H9 (cell line): ENCODE measurements at regions not wholly inside any gene's neighbourhood (a gene's known extent, or its start where the extent isn't known, plus 50 kb on each side); places are given as distances from the start of the nearest gene placed in this dataset.

Source experiments
- DNase-seq: peaks from one replicate; pipeline ENCODE4 v3.0.0-alpha.2; 2017
- H2AFZ ChIP-seq: one replicate; pipeline ENCODE4 v1.6.1; 2013; ENCODE audit warnings: mild to moderate bottlenecking, low read length, control low read depth, moderate library complexity
- H2AK5ac ChIP-seq: 2 replicates; pipeline ENCODE4 v1.6.1; 2013; ENCODE audit warnings: low read length, control low read depth, mixed read lengths; ENCODE audit not compliant: insufficient read length
- H2BK120ac ChIP-seq: one replicate; pipeline ENCODE4 v1.6.1; 2013; ENCODE audit warnings: low read depth, mild to moderate bottlenecking, low read length, control low read depth, inconsistent platforms; ENCODE audit not compliant: poor library complexity, severe bottlenecking
- H2BK12ac ChIP-seq: 2 replicates; pipeline ENCODE4 v1.6.1; 2013; ENCODE audit warnings: low read length, control low read depth, mixed read lengths, low read depth; ENCODE audit not compliant: insufficient read length
- H2BK15ac ChIP-seq: 2 replicates; pipeline ENCODE4 v1.6.1; 2013; ENCODE audit warnings: low read depth, low read length, control low read depth
- H2BK20ac ChIP-seq: one replicate; pipeline ENCODE4 v1.6.1; 2013; ENCODE audit warnings: low read depth, mild to moderate bottlenecking, low read length, control low read depth, inconsistent platforms; ENCODE audit not compliant: poor library complexity, severe bottlenecking
- H2BK5ac ChIP-seq: 2 replicates; pipeline ENCODE4 v1.6.1; 2013; ENCODE audit warnings: low read length, control low read depth, mixed read lengths; ENCODE audit not compliant: insufficient read length
- H3K14ac ChIP-seq: 2 replicates; pipeline ENCODE4 v1.6.1; 2013; ENCODE audit warnings: low read length, control low read depth; ENCODE audit not compliant: insufficient read depth
- H3K18ac ChIP-seq: 2 replicates; pipeline ENCODE4 v1.6.1; 2013; ENCODE audit warnings: low read depth, mild to moderate bottlenecking, mixed read lengths, low read length, control low read depth; ENCODE audit not compliant: insufficient read length
- H3K23ac ChIP-seq: 2 replicates; pipeline ENCODE4 v1.6.1; 2013; ENCODE audit warnings: low read length, control low read depth, mixed read lengths, low read depth; ENCODE audit not compliant: insufficient read length
- H3K23me2 ChIP-seq: 2 replicates; pipeline ENCODE4 v1.6.1; 2013; ENCODE audit warnings: low read depth, mild to moderate bottlenecking, mixed read lengths, low read length, control low read depth; ENCODE audit not compliant: insufficient read length, poor library complexity, severe bottlenecking
- H3K27ac ChIP-seq: 2 replicates; pipeline ENCODE4 v1.5.1; 2013; ENCODE audit warnings: low read length, control low read depth, mixed read lengths, low read depth; ENCODE audit not compliant: insufficient read length
- H3K27me3 ChIP-seq: 2 replicates; pipeline ENCODE4 v1.6.1; 2013; ENCODE audit warnings: low read length, control low read depth, inconsistent platforms; ENCODE audit not compliant: insufficient read depth
- H3K4ac ChIP-seq: 2 replicates; pipeline ENCODE4 v1.6.1; 2013; ENCODE audit warnings: low read depth, mild to moderate bottlenecking, control low read depth, inconsistent platforms, low read length, moderate library complexity
- H3K4me1 ChIP-seq: 2 replicates; pipeline ENCODE4 v1.6.1; 2013; ENCODE audit warnings: low read length, control low read depth, inconsistent platforms; ENCODE audit not compliant: insufficient read depth
- H3K4me2 ChIP-seq: 2 replicates; pipeline ENCODE4 v1.6.1; 2013; ENCODE audit warnings: low read length, control low read depth, mixed read lengths; ENCODE audit not compliant: insufficient read length, insufficient read depth
- H3K56ac ChIP-seq: 2 replicates; pipeline ENCODE4 v1.6.1; 2013; ENCODE audit warnings: low read depth, mild to moderate bottlenecking, mixed read lengths, low read length, control low read depth; ENCODE audit not compliant: insufficient read length
- H3K79me1 ChIP-seq: 2 replicates; pipeline ENCODE4 v1.6.1; 2013; ENCODE audit warnings: low read depth, mild to moderate bottlenecking, moderate library complexity, low read length, control low read depth, inconsistent platforms; ENCODE audit not compliant: insufficient read depth, poor library complexity, severe bottlenecking
- H3K79me2 ChIP-seq: 2 replicates; pipeline ENCODE4 v1.6.1; 2013; ENCODE audit warnings: low read length, control low read depth, inconsistent platforms; ENCODE audit not compliant: insufficient read depth
- H3K9ac ChIP-seq: 2 replicates; pipeline ENCODE4 v1.6.1; 2013; ENCODE audit warnings: low read length, control low read depth, mixed read lengths; ENCODE audit not compliant: insufficient read length; ENCODE audit errors: extremely low read depth
- H3K9me3 ChIP-seq: one replicate; pipeline ENCODE4 v1.6.1; 2013; ENCODE audit warnings: low read depth, low read length, inconsistent platforms; ENCODE audit not compliant: control insufficient read depth
- H3T11ph ChIP-seq: one replicate; pipeline ENCODE4 v1.6.1; 2013; ENCODE audit warnings: mild to moderate bottlenecking, low read length, control low read depth, inconsistent platforms
- H4K20me1 ChIP-seq: one replicate; pipeline ENCODE4 v1.6.1; 2013; ENCODE audit not compliant: control insufficient read depth, insufficient read length, insufficient read depth
- H4K5ac ChIP-seq: 2 replicates; pipeline ENCODE4 v1.6.1; 2013; ENCODE audit warnings: low read depth, mild to moderate bottlenecking, mixed read lengths, low read length, control low read depth; ENCODE audit not compliant: insufficient read length
- H4K8ac ChIP-seq: replicated peaks from 2 replicates; pipeline ENCODE4 v1.6.1; 2013; ENCODE audit warnings: low read length, control low read depth, mixed read lengths, low read depth; ENCODE audit not compliant: insufficient read length
- H4K91ac ChIP-seq: 2 replicates; pipeline ENCODE4 v1.6.1; 2013; ENCODE audit warnings: low read depth, mild to moderate bottlenecking, moderate library complexity, mixed read lengths, low read length, control low read depth; ENCODE audit not compliant: insufficient read length
- H3K27ac Mint-ChIP-seq, 3 experiments: 2 replicates in 2 of 3; 3 replicates in 1 of 3; pipeline ENCODE4 v1.8.0; 2020 to 2021; ENCODE audit warnings: mixed read lengths in 3 of 3, mild to moderate bottlenecking in 1 of 3, moderate library complexity in 1 of 3
- H3K27me3 Mint-ChIP-seq: 2 replicates; pipeline ENCODE4 v1.8.0; 2021; ENCODE audit warnings: low read depth, mild to moderate bottlenecking, moderate library complexity, mixed read lengths
- H3K36me3 Mint-ChIP-seq, 3 experiments: 2 replicates in 2 of 3; 3 replicates in 1 of 3; pipeline ENCODE4 v1.8.0; 2020 to 2021; ENCODE audit warnings: low read depth in 3 of 3, mixed read lengths in 3 of 3; ENCODE audit not compliant: insufficient read depth in 1 of 3
- H3K4me1 Mint-ChIP-seq, 2 experiments: 2 replicates each; pipeline ENCODE4 v1.8.0; 2020; ENCODE audit warnings: mixed read lengths in 2 of 2
- H3K4me3 Mint-ChIP-seq, 2 experiments: 2 replicates in 1 of 2; 3 replicates in 1 of 2; pipeline ENCODE4 v1.8.0; 2020 to 2021; ENCODE audit warnings: mild to moderate bottlenecking in 2 of 2, mixed read lengths in 2 of 2, moderate library complexity in 1 of 2
- H3K9me3 Mint-ChIP-seq, 2 experiments: 2 replicates in 1 of 2; 3 replicates in 1 of 2; pipeline ENCODE4 v1.8.0; 2020; ENCODE audit warnings: mild to moderate bottlenecking in 2 of 2, mixed read lengths in 2 of 2, moderate library complexity in 1 of 2
- WGBS: extraction: QIAGEN DNeasy Blood & Tissue Kit; methylation state at CpG from one replicate; pipeline ENCODE4 v1.1.7; 2013; ENCODE audit warnings: missing lambda C conversion rate, low lambda C conversion rate, mixed read lengths; ENCODE audit not compliant: insufficient read length; ENCODE audit errors: extremely low coverage; 5-methylcytosine and 5-hydroxymethylcytosine counted together
- TF ChIP-seq, protein P1 (sequence below): fragments of 200-600 bp; sonication (generic); conservative IDR thresholded peaks from 3 replicates; pipeline ENCODE4 v1.8.0; 2021; ENCODE audit warnings: antibody characterized with exemption, mild to moderate bottlenecking

DNA sequence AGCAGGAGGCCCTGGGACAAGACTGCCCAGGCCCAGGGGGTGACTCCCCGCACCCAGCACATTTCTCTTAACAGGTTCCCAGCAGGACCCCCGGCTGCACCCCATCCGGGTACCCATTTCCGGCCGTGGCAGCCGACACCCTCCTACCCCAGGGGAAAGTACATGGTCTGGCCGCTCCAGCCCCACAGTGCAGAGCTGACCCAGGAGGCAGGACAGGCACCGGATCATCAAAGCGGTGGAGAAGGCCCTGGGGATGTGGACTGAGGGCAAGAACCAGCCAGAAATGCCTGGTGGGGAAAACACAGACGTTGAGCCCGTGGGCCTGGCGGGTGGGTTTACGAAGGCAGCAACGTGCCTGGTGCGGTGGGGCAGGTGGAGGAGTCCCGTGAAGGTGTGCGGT lies 79.5 kb upstream of the GPC1 start:
- peaks cover 2 to 11% (median 5%) of the 10 kb centered on the region in 3 experiments; a peak in 5 of 7 replicates for H3K36me3 Mint-ChIP-seq
- H3K14ac ChIP-seq, result no peak overlapping the region
- H2BK20ac ChIP-seq, result no peak overlapping the region
- no peaks in the 10 kb centered on the region for H3K23me2 ChIP-seq
- H3K4me1 Mint-ChIP-seq, result 0 out of 4 replicates have a peak, but pooled peaks cover 0 to 2% of the 10 kb centered on the region in 2 experiments
- no peak overlapping the region for H3K9ac ChIP-seq
- no peak overlapping the region for H2BK12ac ChIP-seq
- H3K18ac ChIP-seq, result no peak overlapping the region
- peaks cover 10 to 21% of the 10 kb centered on the region in 2 experiments for H3K9me3 Mint-ChIP-seq
- H3K27me3 Mint-ChIP-seq, result peaks cover 10% of the 10 kb centered on the region
- no peak overlapping the region for H3K27ac ChIP-seq
- H3K56ac ChIP-seq, result no peak overlapping the region
- TF ChIP-seq, protein P1, sequence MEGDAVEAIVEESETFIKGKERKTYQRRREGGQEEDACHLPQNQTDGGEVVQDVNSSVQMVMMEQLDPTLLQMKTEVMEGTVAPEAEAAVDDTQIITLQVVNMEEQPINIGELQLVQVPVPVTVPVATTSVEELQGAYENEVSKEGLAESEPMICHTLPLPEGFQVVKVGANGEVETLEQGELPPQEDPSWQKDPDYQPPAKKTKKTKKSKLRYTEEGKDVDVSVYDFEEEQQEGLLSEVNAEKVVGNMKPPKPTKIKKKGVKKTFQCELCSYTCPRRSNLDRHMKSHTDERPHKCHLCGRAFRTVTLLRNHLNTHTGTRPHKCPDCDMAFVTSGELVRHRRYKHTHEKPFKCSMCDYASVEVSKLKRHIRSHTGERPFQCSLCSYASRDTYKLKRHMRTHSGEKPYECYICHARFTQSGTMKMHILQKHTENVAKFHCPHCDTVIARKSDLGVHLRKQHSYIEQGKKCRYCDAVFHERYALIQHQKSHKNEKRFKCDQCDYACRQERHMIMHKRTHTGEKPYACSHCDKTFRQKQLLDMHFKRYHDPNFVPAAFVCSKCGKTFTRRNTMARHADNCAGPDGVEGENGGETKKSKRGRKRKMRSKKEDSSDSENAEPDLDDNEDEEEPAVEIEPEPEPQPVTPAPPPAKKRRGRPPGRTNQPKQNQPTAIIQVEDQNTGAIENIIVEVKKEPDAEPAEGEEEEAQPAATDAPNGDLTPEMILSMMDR, result no peak
- no peak overlapping the region for H3K4me2 ChIP-seq
- H2BK15ac ChIP-seq, result no peak overlapping the region
- no CpG with 5 or more reads among the region's 17 CpGs for WGBS
- no peak overlapping the region for H2BK120ac ChIP-seq
- no peaks in the 10 kb centered on the region for H4K20me1 ChIP-seq
- H3K4ac ChIP-seq, result no peak overlapping the region
- H3K4me3 Mint-ChIP-seq, result no peak overlapping the region
- no peak overlapping the region for H3K23ac ChIP-seq
- H3K9me3 ChIP-seq, result peaks cover 11% of the 10 kb centered on the region
- H2AFZ ChIP-seq, result no peak overlapping the region
- DNase-seq, result no peak
- H2AK5ac ChIP-seq, result no peak overlapping the region
- no peaks in the 10 kb centered on the region for H3K79me1 ChIP-seq
- H3T11ph ChIP-seq, result no peak overlapping the region
- H4K5ac ChIP-seq, result no peak overlapping the region
- H3K27ac Mint-ChIP-seq, result peak overlapping the region in 1 of 3 experiments; percentile 27; a peak in 2 of 7 replicates
- no peak overlapping the region for H2BK5ac ChIP-seq
- no peak overlapping the region for H4K91ac ChIP-seq
- H3K4me1 ChIP-seq, result no peaks in the 10 kb centered on the region
- no peaks in the 10 kb centered on the region for H3K79me2 ChIP-seq
- no peaks in the 10 kb centered on the region for H3K27me3 ChIP-seq
- H4K8ac ChIP-seq, result no peak overlapping the region
